ENCODE measurements at regions not wholly inside any gene's neighbourhood (a gene's known extent, or its start where the extent isn't known, plus 50 kb on each side); places are given as distances from the start of the nearest gene placed in this dataset.

DNA sequence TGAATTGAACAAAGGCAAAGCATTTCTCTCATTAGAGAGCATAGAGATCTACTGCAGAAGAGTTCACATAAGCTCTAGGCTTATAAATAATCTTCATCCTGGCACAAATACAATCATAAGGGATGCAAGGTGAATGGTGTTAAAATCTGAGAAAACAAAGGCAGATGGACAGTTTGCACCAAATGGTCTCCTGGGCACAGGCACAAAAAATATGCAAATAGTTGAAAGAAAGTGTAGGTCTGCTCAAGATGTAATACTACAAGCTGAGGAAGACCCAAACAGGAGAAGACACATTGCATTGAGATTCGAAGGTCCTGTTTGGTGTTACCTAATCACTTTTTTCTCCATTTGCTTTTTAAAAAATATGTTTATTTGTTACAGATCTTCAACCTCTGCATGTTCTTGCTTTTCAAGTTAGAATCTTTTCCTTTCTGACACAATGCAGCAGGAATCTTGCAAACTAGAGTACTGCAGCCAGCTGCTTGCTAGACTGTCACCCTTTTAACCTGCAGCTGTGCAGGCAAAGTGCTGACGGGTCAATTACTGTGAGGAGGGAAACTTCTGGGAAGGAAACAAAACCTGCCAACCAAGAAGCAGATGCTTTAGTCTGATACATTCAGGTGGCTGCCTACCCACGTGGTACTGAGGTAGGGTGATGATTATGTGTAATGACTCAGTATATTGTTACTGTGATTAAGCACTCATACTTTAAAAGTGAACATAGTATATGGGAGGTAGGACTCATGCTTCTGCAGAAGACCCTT, 1048.6 kb upstream of the SEMA6A start:
- no peak overlapping the region for H3K4me2 ChIP-seq (ENCODE audit: insufficient read depth, insufficient read length, low read length)
- TF ChIP-seq, protein P1, sequence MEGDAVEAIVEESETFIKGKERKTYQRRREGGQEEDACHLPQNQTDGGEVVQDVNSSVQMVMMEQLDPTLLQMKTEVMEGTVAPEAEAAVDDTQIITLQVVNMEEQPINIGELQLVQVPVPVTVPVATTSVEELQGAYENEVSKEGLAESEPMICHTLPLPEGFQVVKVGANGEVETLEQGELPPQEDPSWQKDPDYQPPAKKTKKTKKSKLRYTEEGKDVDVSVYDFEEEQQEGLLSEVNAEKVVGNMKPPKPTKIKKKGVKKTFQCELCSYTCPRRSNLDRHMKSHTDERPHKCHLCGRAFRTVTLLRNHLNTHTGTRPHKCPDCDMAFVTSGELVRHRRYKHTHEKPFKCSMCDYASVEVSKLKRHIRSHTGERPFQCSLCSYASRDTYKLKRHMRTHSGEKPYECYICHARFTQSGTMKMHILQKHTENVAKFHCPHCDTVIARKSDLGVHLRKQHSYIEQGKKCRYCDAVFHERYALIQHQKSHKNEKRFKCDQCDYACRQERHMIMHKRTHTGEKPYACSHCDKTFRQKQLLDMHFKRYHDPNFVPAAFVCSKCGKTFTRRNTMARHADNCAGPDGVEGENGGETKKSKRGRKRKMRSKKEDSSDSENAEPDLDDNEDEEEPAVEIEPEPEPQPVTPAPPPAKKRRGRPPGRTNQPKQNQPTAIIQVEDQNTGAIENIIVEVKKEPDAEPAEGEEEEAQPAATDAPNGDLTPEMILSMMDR (conservative IDR thresholded peaks at IDR 0.05), result no peak
- H3K14ac ChIP-seq (ENCODE audit: insufficient read depth, low read length), result no peak overlapping the region
- H2BK20ac ChIP-seq (ENCODE audit: low read depth, low read length, poor library complexity, severe bottlenecking), result no peak overlapping the region
- H3K27me3 Mint-ChIP-seq (ENCODE audit: low read depth), result no peaks in the 10 kb centered on the region
- H2BK120ac ChIP-seq (ENCODE audit: low read depth, low read length, poor library complexity, severe bottlenecking), result no peak overlapping the region
- no peak overlapping the region for H3T11ph ChIP-seq (ENCODE audit: low read length)
- H3K23ac ChIP-seq (ENCODE audit: insufficient read length, low read depth, low read length), result no peak overlapping the region
- no peak overlapping the region for H3K4me3 Mint-ChIP-seq
- H4K8ac ChIP-seq (replicated peaks; ENCODE audit: insufficient read length, low read depth, low read length), result no peak overlapping the region
- H3K23me2 ChIP-seq (ENCODE audit: insufficient read length, low read depth, low read length, poor library complexity, severe bottlenecking), result no peaks in the 10 kb centered on the region
- H3K27ac Mint-ChIP-seq, result no peak overlapping the region
- no peak overlapping the region for H2BK5ac ChIP-seq (ENCODE audit: insufficient read length, low read length)
- no peak overlapping the region for H4K5ac ChIP-seq (ENCODE audit: insufficient read length, low read depth, low read length)
- no peaks in the 10 kb centered on the region for H3K9me3 ChIP-seq (ENCODE audit: control insufficient read depth, low read depth, low read length)
- H3K36me3 Mint-ChIP-seq (ENCODE audit: insufficient read depth in 1 of 3, low read depth in 3 of 3), result peaks cover 0 to 12% (median 3%) of the 10 kb centered on the region in 3 experiments; a peak in 4 of 7 replicates
- H3K56ac ChIP-seq (ENCODE audit: insufficient read length, low read depth, low read length), result no peak overlapping the region
- H3K4ac ChIP-seq (ENCODE audit: low read depth, low read length), result no peak overlapping the region
- H3K27ac ChIP-seq (ENCODE audit: insufficient read length, low read depth, low read length), result no peak overlapping the region
- H4K91ac ChIP-seq (ENCODE audit: insufficient read length, low read depth, low read length), result no peak overlapping the region
- no peak overlapping the region for H3K18ac ChIP-seq (ENCODE audit: insufficient read length, low read depth, low read length)
- H4K20me1 ChIP-seq (ENCODE audit: control insufficient read depth, insufficient read depth, insufficient read length), result no peaks in the 10 kb centered on the region
- H2AFZ ChIP-seq (ENCODE audit: low read length), result no peak overlapping the region
- H3K4me1 ChIP-seq (ENCODE audit: insufficient read depth, low read length), result no peaks in the 10 kb centered on the region
- H3K4me1 Mint-ChIP-seq, result no peaks in the 10 kb centered on the region; a peak in 1 of 4 replicates
- no peak overlapping the region for H3K9ac ChIP-seq (ENCODE audit: extremely low read depth, insufficient read length, low read length)
- H3K9me3 Mint-ChIP-seq, result peaks cover 12 to 14% of the 10 kb centered on the region in 2 experiments; a peak in 4 of 5 replicates
- no peak for DNase-seq
- H3K79me2 ChIP-seq (ENCODE audit: insufficient read depth, low read length), result no peaks in the 10 kb centered on the region
- no peaks in the 10 kb centered on the region for H3K27me3 ChIP-seq (ENCODE audit: insufficient read depth, low read length)
- no peak overlapping the region for H2BK15ac ChIP-seq (ENCODE audit: low read depth, low read length)
- no CpG with 5 or more reads among the region's 3 CpGs for WGBS (ENCODE audit: extremely low coverage, insufficient read length, low lambda C conversion rate)
- H2BK12ac ChIP-seq (ENCODE audit: insufficient read length, low read depth, low read length), result no peak overlapping the region
- no peak overlapping the region for H2AK5ac ChIP-seq (ENCODE audit: insufficient read length, low read length)
- no peaks in the 10 kb centered on the region for H3K79me1 ChIP-seq (ENCODE audit: insufficient read depth, low read depth, low read length, poor library complexity, severe bottlenecking)
